Hepatic stellate cell (primary cell): ENCODE measurements at regions not wholly inside any gene's neighbourhood (a gene's known extent, or its start where the extent isn't known, plus 50 kb on each side); places are given as distances from the start of the nearest gene placed in this dataset.

Experiments
- DNase-seq: peaks from one replicate; pipeline ENCODE4 v3.0.0; 2011; ENCODE audit warnings: low spot score

- no peak for DNase-seq
Observed at GRCh38 chr3:106533093-106533787, 664.4 kb upstream of the CBLB start.

- DNase-seq: no peak
Observed at GRCh38 chr3:106533788-106534160, 665.0 kb upstream of the CBLB start.

GRCh38 chr3:106534206-106534605 is 665.4 kb upstream of the CBLB start:
- DNase-seq: no peak

- no peak for DNase-seq
Observed at GRCh38 chr3:106540743-106541142, 671.9 kb upstream of the CBLB start.

GRCh38 chr3:106542101-106542769 is 673.4 kb upstream of the CBLB start:
- no peak for DNase-seq

GRCh38 chr3:106552351-106553043 is 683.7 kb upstream of the CBLB start:
- DNase-seq: no peak

GRCh38 chr3:106560451-106560966 is 691.7 kb upstream of the CBLB start:
- DNase-seq: no peak

GRCh38 chr3:106566277-106566676 is 697.5 kb upstream of the CBLB start:
- no peak for DNase-seq

- DNase-seq: no peak
Observed at GRCh38 chr3:106570426-106570825, 701.6 kb upstream of the CBLB start.

GRCh38 chr3:106573605-106574004 is 704.8 kb upstream of the CBLB start:
- no peak for DNase-seq

- no peak for DNase-seq
Observed at GRCh38 chr3:106575029-106575428, 706.2 kb upstream of the CBLB start.

GRCh38 chr3:106577241-106577640 is 708.4 kb upstream of the CBLB start:
- DNase-seq: no peak

- no peak for DNase-seq
Observed at GRCh38 chr3:106578911-106579310, 710.1 kb upstream of the CBLB start.

- no peak for DNase-seq
Observed at GRCh38 chr3:106582151-106582550, 713.3 kb upstream of the CBLB start.

GRCh38 chr3:106587551-106587950 is 718.7 kb upstream of the CBLB start:
- DNase-seq: no peak

GRCh38 chr3:106588739-106589138 is 719.9 kb upstream of the CBLB start:
- no peak for DNase-seq

- DNase-seq: no peak
Observed at GRCh38 chr3:106589311-106589942, 720.6 kb upstream of the CBLB start.

- no peak for DNase-seq
Observed at GRCh38 chr3:106590216-106590615, 721.4 kb upstream of the CBLB start.

- no peak for DNase-seq
Observed at GRCh38 chr3:106593381-106593780, 724.6 kb upstream of the CBLB start.

GRCh38 chr3:106609666-106610301 is 741.0 kb upstream of the CBLB start:
- DNase-seq: peak; percentile 28

- DNase-seq: no peak
Observed at GRCh38 chr3:106610362-106610959, 741.6 kb upstream of the CBLB start.

- DNase-seq: no peak
Observed at GRCh38 chr3:106611116-106611515, 742.3 kb upstream of the CBLB start.
